ENCODE measurements at regions not wholly inside any gene's neighbourhood (a gene's known extent, or its start where the extent isn't known, plus 50 kb on each side); places are given as distances from the start of the nearest gene placed in this dataset.

GRCh38 chr15:35209838-35210237, 124.7 kb upstream of the NANOGP8 start:
- no peaks in the 10 kb centered on the region for H3K9me3 ChIP-seq (ENCODE audit: severe bottlenecking)
- H3K4me1 ChIP-seq (ENCODE audit: insufficient read depth, poor library complexity, severe bottlenecking) = no peaks in the 10 kb centered on the region
- no peak for ATAC-seq (ENCODE audit: low read depth)
- TF ChIP-seq, protein P1, sequence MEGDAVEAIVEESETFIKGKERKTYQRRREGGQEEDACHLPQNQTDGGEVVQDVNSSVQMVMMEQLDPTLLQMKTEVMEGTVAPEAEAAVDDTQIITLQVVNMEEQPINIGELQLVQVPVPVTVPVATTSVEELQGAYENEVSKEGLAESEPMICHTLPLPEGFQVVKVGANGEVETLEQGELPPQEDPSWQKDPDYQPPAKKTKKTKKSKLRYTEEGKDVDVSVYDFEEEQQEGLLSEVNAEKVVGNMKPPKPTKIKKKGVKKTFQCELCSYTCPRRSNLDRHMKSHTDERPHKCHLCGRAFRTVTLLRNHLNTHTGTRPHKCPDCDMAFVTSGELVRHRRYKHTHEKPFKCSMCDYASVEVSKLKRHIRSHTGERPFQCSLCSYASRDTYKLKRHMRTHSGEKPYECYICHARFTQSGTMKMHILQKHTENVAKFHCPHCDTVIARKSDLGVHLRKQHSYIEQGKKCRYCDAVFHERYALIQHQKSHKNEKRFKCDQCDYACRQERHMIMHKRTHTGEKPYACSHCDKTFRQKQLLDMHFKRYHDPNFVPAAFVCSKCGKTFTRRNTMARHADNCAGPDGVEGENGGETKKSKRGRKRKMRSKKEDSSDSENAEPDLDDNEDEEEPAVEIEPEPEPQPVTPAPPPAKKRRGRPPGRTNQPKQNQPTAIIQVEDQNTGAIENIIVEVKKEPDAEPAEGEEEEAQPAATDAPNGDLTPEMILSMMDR (IDR thresholded peaks at IDR 0.05; ENCODE audit: poor library complexity, severe bottlenecking) = no peak
- no peak for DNase-seq (ENCODE audit: low spot score)
- no peak overlapping the region for H3K4me3 ChIP-seq (ENCODE audit: severe bottlenecking)
- H3K27ac ChIP-seq (ENCODE audit: poor library complexity, severe bottlenecking) = no peak overlapping the region
- no peaks in the 10 kb centered on the region for H3K36me3 ChIP-seq (ENCODE audit: low read depth)
- H3K27me3 ChIP-seq (ENCODE audit: insufficient read depth, poor library complexity, severe bottlenecking) = no peaks in the 10 kb centered on the region

GRCh38 chr15:35208353-35208752, 123.3 kb upstream of the NANOGP8 start:
- Histone ChIP-seq H3K27me3 (ENCODE audit: insufficient read depth, poor library complexity, severe bottlenecking) (no peaks in the 10 kb centered on the region), H3K36me3 (ENCODE audit: low read depth) (no peaks in the 10 kb centered on the region), H3K4me3 (ENCODE audit: severe bottlenecking) (no peak overlapping the region), H3K9me3 (ENCODE audit: severe bottlenecking) (no peaks in the 10 kb centered on the region), H3K4me1 (ENCODE audit: insufficient read depth, poor library complexity, severe bottlenecking) (no peaks in the 10 kb centered on the region), H3K27ac (ENCODE audit: poor library complexity, severe bottlenecking) (no peak overlapping the region)
- TF ChIP-seq, protein P1 (IDR thresholded peaks at IDR 0.05; ENCODE audit: poor library complexity, severe bottlenecking) = no peak
- DNase-seq (ENCODE audit: low spot score) (no peak), ATAC-seq (ENCODE audit: low read depth) (no peak)

DNA sequence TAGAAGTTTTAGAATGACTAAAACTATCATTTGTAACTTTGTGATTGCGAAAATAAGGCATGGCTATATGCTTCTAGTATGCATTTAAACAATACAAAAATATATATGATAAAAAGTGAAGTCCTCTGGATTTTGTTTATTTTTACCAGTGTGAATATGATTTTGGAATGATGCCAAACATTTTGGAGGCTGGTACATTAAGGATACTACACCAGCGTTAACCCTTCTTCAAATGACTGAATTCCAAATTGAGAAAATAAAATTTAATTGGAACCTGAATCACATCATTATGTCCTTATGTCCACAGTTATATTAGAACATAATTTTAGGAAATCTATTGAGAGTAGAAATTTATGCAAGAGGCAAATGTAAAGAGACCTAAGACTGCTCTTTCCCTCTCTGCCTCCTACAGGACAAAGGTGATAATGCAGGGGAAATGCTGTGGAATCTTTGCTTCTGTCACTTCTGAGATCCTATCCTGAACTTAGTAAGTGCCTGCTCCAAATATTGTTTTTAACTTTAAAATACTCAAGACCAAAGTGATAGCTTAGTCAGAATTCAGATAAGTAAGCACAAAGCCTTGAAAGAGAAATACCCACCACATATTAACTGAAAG, 121.1 kb upstream of the NANOGP8 start:
- Histone ChIP-seq H3K9me3 (ENCODE audit: severe bottlenecking) (no peaks in the 10 kb centered on the region), H3K27me3 (ENCODE audit: insufficient read depth, poor library complexity, severe bottlenecking) (no peaks in the 10 kb centered on the region), H3K27ac (ENCODE audit: poor library complexity, severe bottlenecking) (no peak overlapping the region), H3K4me1 (ENCODE audit: insufficient read depth, poor library complexity, severe bottlenecking) (no peaks in the 10 kb centered on the region), H3K36me3 (ENCODE audit: low read depth) (no peaks in the 10 kb centered on the region), H3K4me3 (ENCODE audit: severe bottlenecking) (no peak overlapping the region)
- ATAC-seq (ENCODE audit: low read depth) (no peak), DNase-seq (ENCODE audit: low spot score) (no peak)
- TF ChIP-seq, protein P1 (IDR thresholded peaks at IDR 0.05; ENCODE audit: poor library complexity, severe bottlenecking) = peak; percentile 56

GRCh38 chr15:35198197-35198596, 113.1 kb upstream of the NANOGP8 start:
- Histone ChIP-seq H3K27ac (ENCODE audit: poor library complexity, severe bottlenecking) (no peak overlapping the region), H3K36me3 (ENCODE audit: low read depth) (no peaks in the 10 kb centered on the region), H3K27me3 (ENCODE audit: insufficient read depth, poor library complexity, severe bottlenecking) (no peaks in the 10 kb centered on the region), H3K9me3 (ENCODE audit: severe bottlenecking) (no peaks in the 10 kb centered on the region), H3K4me3 (ENCODE audit: severe bottlenecking) (no peak overlapping the region), H3K4me1 (ENCODE audit: insufficient read depth, poor library complexity, severe bottlenecking) (no peaks in the 10 kb centered on the region)
- TF ChIP-seq, protein P1 (IDR thresholded peaks at IDR 0.05; ENCODE audit: poor library complexity, severe bottlenecking) = no peak
- ATAC-seq (ENCODE audit: low read depth) (no peak), DNase-seq (ENCODE audit: low spot score) (no peak)

GRCh38 chr15:35197754-35198153, 112.7 kb upstream of the NANOGP8 start:
- Histone ChIP-seq H3K36me3 (ENCODE audit: low read depth) (no peaks in the 10 kb centered on the region), H3K27ac (ENCODE audit: poor library complexity, severe bottlenecking) (no peak overlapping the region), H3K27me3 (ENCODE audit: insufficient read depth, poor library complexity, severe bottlenecking) (no peaks in the 10 kb centered on the region), H3K4me1 (ENCODE audit: insufficient read depth, poor library complexity, severe bottlenecking) (no peaks in the 10 kb centered on the region), H3K4me3 (ENCODE audit: severe bottlenecking) (no peak overlapping the region), H3K9me3 (ENCODE audit: severe bottlenecking) (no peaks in the 10 kb centered on the region)
- DNase-seq (ENCODE audit: low spot score) (no peak), ATAC-seq (ENCODE audit: low read depth) (no peak)
- TF ChIP-seq, protein P1 (IDR thresholded peaks at IDR 0.05; ENCODE audit: poor library complexity, severe bottlenecking) = no peak
